ENCODE measurements at regions not wholly inside any gene's neighbourhood (a gene's known extent, or its start where the extent isn't known, plus 50 kb on each side); places are given as distances from the start of the nearest gene placed in this dataset.

GRCh38 chrY:14139521-14139920 is 83.5 kb downstream of the VCY1B start:
- DNase-seq, result no peak
- intact Hi-C loops (cut with DNase I; ENCODE audit: low total_unique reads), result no loop called here
- no peak for TF ChIP-seq CTCF (IDR thresholded peaks at IDR 0.05)
- H3K9me3 ChIP-seq, result no peaks in the 10 kb centered on the region
- H3K36me3 ChIP-seq, result no peaks in the 10 kb centered on the region
- H3K27ac ChIP-seq, result no peak overlapping the region
- no peaks in the 10 kb centered on the region for H3K27me3 ChIP-seq
- no peak overlapping the region for H3K4me3 ChIP-seq
- no peaks in the 10 kb centered on the region for H3K4me1 ChIP-seq

GRCh38 chrY:14145614-14146013 is 89.6 kb downstream of the VCY1B start:
- no peaks in the 10 kb centered on the region for H3K9me3 ChIP-seq
- TF ChIP-seq CTCF (IDR thresholded peaks at IDR 0.05), result no peak
- DNase-seq, result no peak

GRCh38 chrY:14182776-14183175 is 126.7 kb downstream of the VCY1B start:
- no peak overlapping the region for H3K27ac ChIP-seq
- no peak for TF ChIP-seq CTCF (IDR thresholded peaks at IDR 0.05)
- no peaks in the 10 kb centered on the region for H3K27me3 ChIP-seq
- no peak overlapping the region for H3K4me3 ChIP-seq
- H3K36me3 ChIP-seq, result no peaks in the 10 kb centered on the region
- no peaks in the 10 kb centered on the region for H3K4me1 ChIP-seq
- DNase-seq, result no peak
- no peaks in the 10 kb centered on the region for H3K9me3 ChIP-seq
- intact Hi-C loops (cut with DNase I; ENCODE audit: low total_unique reads), result no loop called here

More at GRCh38 chrY:14145614-14146013, 89.6 kb downstream of the VCY1B start:
- no peak overlapping the region for H3K27ac ChIP-seq
- no peaks in the 10 kb centered on the region for H3K27me3 ChIP-seq
- H3K4me3 ChIP-seq, result no peak overlapping the region
- H3K36me3 ChIP-seq, result no peaks in the 10 kb centered on the region
- no peaks in the 10 kb centered on the region for H3K4me1 ChIP-seq
- intact Hi-C loops (cut with DNase I; ENCODE audit: low total_unique reads), result no loop called here

- intact Hi-C loops (cut with DNase I; ENCODE audit: low total_unique reads), result no loop called here
- Histone ChIP-seq H3K36me3 (no peaks in the 10 kb centered on the region), H3K27me3 (no peaks in the 10 kb centered on the region), H3K4me1 (no peaks in the 10 kb centered on the region), H3K27ac (no peak overlapping the region), H3K4me3 (no peak overlapping the region), H3K9me3 (no peaks in the 10 kb centered on the region)
- no peak for DNase-seq
- TF ChIP-seq CTCF (IDR thresholded peaks at IDR 0.05), result no peak
These were observed 166.0 kb downstream of the VCY1B start for GRCh38 chrY:14222014-14222413.

- Histone ChIP-seq H3K9me3 (no peaks in the 10 kb centered on the region), H3K4me3 (no peak overlapping the region), H3K36me3 (no peaks in the 10 kb centered on the region), H3K27ac (no peak overlapping the region), H3K4me1 (no peaks in the 10 kb centered on the region), H3K27me3 (no peaks in the 10 kb centered on the region)
- intact Hi-C loops (cut with DNase I; ENCODE audit: low total_unique reads), result no loop called here
- TF ChIP-seq CTCF (IDR thresholded peaks at IDR 0.05), result no peak
- no peak for DNase-seq
These were observed 175.7 kb downstream of the VCY1B start for GRCh38 chrY:14231703-14232102.

GRCh38 chrY:14235070-14235469 is 179.0 kb downstream of the VCY1B start:
- H3K27me3 ChIP-seq, result no peaks in the 10 kb centered on the region
- no peaks in the 10 kb centered on the region for H3K9me3 ChIP-seq
- intact Hi-C loops (cut with DNase I; ENCODE audit: low total_unique reads), result no loop called here

More at GRCh38 chrY:14235070-14235469, 179.0 kb downstream of the VCY1B start:
- TF ChIP-seq CTCF (IDR thresholded peaks at IDR 0.05), result no peak
- H3K27ac ChIP-seq, result no peak overlapping the region
- DNase-seq, result no peak
- H3K4me1 ChIP-seq, result no peaks in the 10 kb centered on the region
- no peaks in the 10 kb centered on the region for H3K36me3 ChIP-seq
- no peak overlapping the region for H3K4me3 ChIP-seq

Data from tibial artery (tissue), 4 donors.